ENCODE measurements at regions not wholly inside any gene's neighbourhood (a gene's known extent, or its start where the extent isn't known, plus 50 kb on each side); places are given as distances from the start of the nearest gene placed in this dataset.

DNA sequence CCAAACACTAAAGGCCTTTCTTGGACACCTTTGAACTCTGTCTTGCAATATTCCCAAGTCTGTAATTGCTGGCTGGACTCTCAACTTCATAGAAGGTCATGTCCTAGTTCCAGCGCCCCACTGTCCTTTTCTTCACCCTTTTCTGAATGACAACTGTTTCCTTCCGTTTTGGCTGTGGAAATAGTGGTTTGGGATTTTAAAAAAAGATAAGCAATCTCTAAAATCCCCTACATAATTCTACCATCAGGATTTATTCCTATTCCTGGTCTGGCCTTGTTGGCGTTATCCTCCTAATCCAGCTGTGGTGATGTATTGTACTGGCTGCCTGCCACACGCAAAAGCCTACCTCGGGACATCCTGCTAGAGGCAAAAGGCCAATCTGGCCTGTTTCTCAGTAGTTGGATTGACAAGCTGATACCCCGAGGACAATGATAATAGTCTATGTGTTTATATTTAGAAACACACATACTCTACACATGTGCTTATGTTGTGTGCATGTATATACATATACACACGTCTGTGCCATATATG is 440.3 kb upstream of the DPH6 start:
- H3K4me3 ChIP-seq (ENCODE audit: low read depth, low read length), result no peak overlapping the region
- H3K4me1 ChIP-seq (ENCODE audit: insufficient read depth), result no peaks in the 10 kb centered on the region
- H3K36me3 ChIP-seq (ENCODE audit: insufficient read depth), result no peaks in the 10 kb centered on the region
- peak; percentile 52 for DNase-seq (ENCODE audit: extremely low spot score)
- WGBS, result 16% methylated on average over 7 of the region's 7 CpGs
- no peak overlapping the region for H3K27ac ChIP-seq (ENCODE audit: low read depth)

DNA sequence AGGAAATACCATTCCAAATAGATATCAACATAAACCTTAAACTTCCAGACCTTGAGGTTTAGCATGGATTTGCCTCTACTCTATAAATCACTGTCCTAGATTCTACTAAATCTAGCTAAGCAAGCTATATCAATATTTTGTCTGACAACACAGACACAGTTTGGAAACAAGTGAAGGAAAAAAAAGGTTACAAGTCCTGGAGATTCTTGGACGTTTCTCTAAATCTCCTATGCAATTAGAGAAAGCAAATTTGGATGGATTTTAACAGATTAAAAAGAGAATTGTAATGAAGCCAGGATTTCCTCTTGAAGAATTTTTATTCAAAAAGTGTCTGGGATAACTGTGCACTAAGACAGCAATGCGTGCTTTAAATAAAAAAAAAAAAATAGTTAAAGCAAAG is 441.1 kb upstream of the DPH6 start:
- no peak overlapping the region for H3K27ac ChIP-seq (ENCODE audit: low read depth)
- no peak for DNase-seq (ENCODE audit: extremely low spot score)
- H3K4me1 ChIP-seq (ENCODE audit: insufficient read depth), result no peaks in the 10 kb centered on the region
- WGBS, result 38% methylated on average over 2 of the region's 2 CpGs
- H3K36me3 ChIP-seq (ENCODE audit: insufficient read depth), result no peaks in the 10 kb centered on the region
- no peak overlapping the region for H3K4me3 ChIP-seq (ENCODE audit: low read depth, low read length)

DNA sequence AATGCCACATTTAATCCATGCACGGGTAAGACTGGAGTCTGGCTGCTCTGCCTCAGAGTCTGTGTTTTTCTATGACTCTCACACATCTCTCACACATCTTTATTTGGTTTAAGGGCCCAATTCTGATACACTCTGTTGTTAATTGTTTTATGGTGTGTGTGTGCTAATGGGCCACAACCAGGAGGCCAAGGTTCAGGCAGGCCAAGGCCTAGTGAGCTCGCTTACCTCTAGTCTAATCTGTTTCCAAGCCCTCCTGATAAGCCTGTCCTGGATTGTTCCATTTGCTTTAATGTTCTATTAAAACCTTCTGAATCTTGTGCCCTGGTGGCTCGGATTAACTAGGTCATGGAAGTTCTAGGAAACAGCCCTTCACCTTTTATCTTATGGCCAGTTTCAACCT is 445.4 kb upstream of the DPH6 start:
- Histone ChIP-seq H3K36me3 (ENCODE audit: insufficient read depth) (no peaks in the 10 kb centered on the region), H3K27ac (ENCODE audit: low read depth) (no peak overlapping the region), H3K4me3 (ENCODE audit: low read depth, low read length) (no peak overlapping the region), H3K4me1 (ENCODE audit: insufficient read depth) (no peaks in the 10 kb centered on the region)
- no peak for DNase-seq (ENCODE audit: extremely low spot score)
- WGBS, result 62% methylated on average over 3 of the region's 3 CpGs

DNA sequence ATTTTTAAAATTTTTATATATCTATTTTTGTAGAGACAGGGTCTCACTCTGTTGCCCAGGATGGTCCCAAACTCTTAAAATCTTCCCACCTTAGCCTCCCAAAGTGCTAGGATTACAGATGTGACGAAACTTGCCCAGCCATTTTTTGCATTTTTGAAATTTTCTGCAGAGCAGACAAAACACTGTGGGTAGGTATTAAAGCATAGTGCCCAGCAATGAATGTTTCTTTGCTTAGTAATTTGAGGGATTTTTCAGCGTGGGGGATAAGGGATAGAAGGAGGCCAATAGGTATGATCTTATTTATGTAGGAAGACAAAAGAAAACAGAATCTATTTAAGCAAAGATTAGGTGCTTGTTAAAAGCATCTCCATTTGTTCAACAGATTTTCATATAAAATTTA is 446.8 kb upstream of the DPH6 start:
- Histone ChIP-seq H3K27ac (ENCODE audit: low read depth) (no peak overlapping the region), H3K36me3 (ENCODE audit: insufficient read depth) (no peaks in the 10 kb centered on the region), H3K4me3 (ENCODE audit: low read depth, low read length) (no peak overlapping the region), H3K4me1 (ENCODE audit: insufficient read depth) (no peaks in the 10 kb centered on the region)
- 87% methylated on average over 2 of the region's 2 CpGs for WGBS
- no peak for DNase-seq (ENCODE audit: extremely low spot score)

DNA sequence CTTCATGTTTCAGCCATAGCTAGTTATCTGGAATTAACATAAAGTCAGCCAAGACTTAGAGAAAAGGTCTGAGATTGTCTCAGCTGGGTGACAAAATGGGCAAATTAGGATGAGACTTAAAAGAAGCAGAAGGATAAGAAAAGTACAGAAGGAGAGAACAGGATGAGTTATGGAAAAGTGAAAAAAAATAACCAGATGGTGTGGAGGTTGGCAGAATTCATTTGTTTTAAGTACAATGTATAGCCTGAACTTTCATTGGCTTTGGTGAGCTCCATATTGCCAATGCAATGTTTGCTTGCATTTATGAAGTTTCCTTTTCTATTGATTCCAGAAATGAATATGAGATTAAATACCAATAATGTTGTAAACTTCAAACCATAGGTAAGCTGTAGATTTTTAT is 447.2 kb upstream of the DPH6 start:
- Histone ChIP-seq H3K4me1 (ENCODE audit: insufficient read depth) (no peaks in the 10 kb centered on the region), H3K27ac (ENCODE audit: low read depth) (no peak overlapping the region), H3K4me3 (ENCODE audit: low read depth, low read length) (no peak overlapping the region), H3K36me3 (ENCODE audit: insufficient read depth) (no peaks in the 10 kb centered on the region)
- DNase-seq (ENCODE audit: extremely low spot score), result no peak

DNA sequence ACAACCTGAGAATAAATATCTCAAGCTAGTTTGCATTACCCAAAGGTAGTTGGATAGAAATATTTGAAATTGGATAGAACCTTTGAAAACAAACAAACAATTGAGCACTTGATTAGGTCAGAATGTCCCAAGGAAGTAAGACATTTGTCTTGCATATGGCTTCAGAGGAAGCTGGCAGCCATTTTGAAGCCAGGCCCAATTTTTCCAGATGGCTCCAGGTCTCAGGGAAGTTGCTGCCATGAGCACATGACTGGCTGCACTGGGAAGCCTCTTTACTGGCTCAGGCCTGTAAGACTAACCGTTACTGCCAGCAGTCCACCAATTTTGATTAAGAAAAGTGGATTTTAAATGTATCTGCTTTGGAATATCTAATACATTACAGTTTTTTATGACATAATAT is 448.9 kb upstream of the DPH6 start:
- 96% methylated on average over 1 of the region's 1 CpG for WGBS
- no peak overlapping the region for H3K4me3 ChIP-seq (ENCODE audit: low read depth, low read length)
- no peaks in the 10 kb centered on the region for H3K4me1 ChIP-seq (ENCODE audit: insufficient read depth)
- H3K36me3 ChIP-seq (ENCODE audit: insufficient read depth), result no peaks in the 10 kb centered on the region
- no peak for DNase-seq (ENCODE audit: extremely low spot score)
- no peak overlapping the region for H3K27ac ChIP-seq (ENCODE audit: low read depth)

DNA sequence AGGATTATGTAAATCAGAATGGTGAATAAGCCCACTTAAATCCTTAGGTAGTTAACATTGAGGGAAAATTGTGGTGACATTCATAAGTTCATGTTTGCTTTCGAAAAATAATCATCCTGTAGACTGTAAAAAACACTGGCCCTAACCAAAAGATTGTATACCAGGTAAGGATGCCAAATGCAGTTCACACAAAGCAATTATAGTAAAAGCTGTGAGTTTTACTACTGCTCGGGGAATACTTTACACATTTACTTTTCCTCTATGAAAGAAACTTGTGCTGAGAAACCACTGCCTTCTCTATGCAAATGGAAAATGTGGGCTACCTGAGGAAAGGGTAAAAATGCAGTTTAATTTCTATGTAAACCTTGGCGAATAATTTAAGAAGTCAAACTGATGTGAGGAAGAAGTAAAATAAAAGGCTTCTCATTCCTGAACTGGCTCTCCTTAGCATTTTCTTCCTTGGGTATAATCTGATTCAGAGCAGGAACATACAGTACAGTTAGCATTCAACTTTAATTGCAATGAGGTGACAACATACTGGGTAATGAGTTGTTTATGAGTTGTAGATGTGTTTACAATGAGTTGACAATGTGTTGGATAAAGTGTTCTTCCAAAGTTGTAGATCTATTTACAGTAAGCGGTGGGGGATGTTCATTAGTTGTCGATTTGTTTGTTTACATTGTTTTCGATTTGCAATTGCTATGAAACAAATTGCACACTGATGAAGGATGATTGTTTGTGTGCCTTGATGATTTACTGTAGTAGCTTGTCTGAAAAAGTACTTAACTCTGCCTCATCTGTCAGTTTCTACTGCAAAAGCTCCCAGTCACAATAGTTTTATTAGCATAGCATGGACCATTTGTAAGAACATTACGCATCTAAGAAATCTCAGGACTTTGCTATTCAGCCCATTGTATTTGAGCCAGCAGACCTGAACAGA is 453.0 kb upstream of the DPH6 start:
- H3K4me3 ChIP-seq (ENCODE audit: low read depth, low read length), result no peak overlapping the region
- H3K4me1 ChIP-seq (ENCODE audit: insufficient read depth), result no peaks in the 10 kb centered on the region
- 77% methylated on average over 7 of the region's 7 CpGs for WGBS
- no peak for DNase-seq (ENCODE audit: extremely low spot score)
- H3K27ac ChIP-seq (ENCODE audit: low read depth), result no peak overlapping the region
- H3K36me3 ChIP-seq (ENCODE audit: insufficient read depth), result no peaks in the 10 kb centered on the region

DNA sequence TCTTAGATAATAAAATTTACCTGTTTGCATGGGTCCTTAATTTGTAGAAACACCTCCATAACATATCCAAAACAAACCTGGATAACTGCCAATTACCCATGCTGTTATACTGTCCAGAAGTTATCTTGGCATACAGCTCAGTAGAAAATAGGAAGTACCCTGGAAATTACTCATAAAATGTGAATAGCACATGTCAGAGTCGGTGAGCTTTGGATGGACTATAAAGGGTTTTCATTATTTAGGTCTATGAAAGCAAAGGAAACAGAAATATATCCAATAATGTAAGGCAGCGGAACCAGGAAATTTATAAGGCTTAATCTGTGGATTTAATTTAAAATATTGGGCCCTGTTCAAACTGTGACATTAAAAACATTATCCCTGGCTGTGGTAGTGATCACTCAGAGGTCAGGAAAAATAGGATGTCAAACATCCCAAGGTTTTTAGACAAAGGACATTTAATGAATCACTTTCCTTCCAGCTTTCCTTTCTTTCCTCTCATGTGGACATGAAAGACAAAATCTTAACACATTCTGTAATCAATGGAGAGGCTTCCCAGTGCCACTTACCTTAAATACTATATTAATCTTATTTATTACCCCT is 459.0 kb upstream of the DPH6 start:
- no peak for DNase-seq (ENCODE audit: extremely low spot score)
- Histone ChIP-seq H3K36me3 (ENCODE audit: insufficient read depth) (no peaks in the 10 kb centered on the region), H3K4me3 (ENCODE audit: low read depth, low read length) (no peak overlapping the region), H3K27ac (ENCODE audit: low read depth) (no peak overlapping the region), H3K4me1 (ENCODE audit: insufficient read depth) (no peaks in the 10 kb centered on the region)
- 82% methylated on average over 2 of the region's 2 CpGs for WGBS

DNA sequence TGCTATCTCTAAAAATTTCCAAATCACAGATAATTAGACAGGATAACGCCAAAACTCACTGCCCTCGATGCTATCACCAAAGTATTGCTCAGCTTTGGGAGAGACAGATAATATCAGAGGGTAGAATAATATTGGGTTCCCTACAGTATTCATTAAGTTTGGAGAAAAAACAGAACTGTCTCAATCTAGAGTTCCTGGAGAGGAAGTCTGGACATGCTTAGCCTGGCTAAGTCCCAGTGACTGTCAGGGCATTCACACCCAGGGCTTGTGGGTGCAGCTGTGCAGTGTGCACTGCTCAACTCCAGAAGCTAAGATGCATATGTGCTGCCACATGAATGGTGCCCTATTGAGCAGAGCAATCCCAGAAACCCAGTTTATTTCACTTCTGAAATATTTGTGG is 459.6 kb upstream of the DPH6 start:
- H3K4me1 ChIP-seq (ENCODE audit: insufficient read depth), result no peaks in the 10 kb centered on the region
- no peak overlapping the region for H3K27ac ChIP-seq (ENCODE audit: low read depth)
- H3K36me3 ChIP-seq (ENCODE audit: insufficient read depth), result no peaks in the 10 kb centered on the region
- no peak for DNase-seq (ENCODE audit: extremely low spot score)
- 82% methylated on average over 2 of the region's 2 CpGs for WGBS
- no peak overlapping the region for H3K4me3 ChIP-seq (ENCODE audit: low read depth, low read length)

DNA sequence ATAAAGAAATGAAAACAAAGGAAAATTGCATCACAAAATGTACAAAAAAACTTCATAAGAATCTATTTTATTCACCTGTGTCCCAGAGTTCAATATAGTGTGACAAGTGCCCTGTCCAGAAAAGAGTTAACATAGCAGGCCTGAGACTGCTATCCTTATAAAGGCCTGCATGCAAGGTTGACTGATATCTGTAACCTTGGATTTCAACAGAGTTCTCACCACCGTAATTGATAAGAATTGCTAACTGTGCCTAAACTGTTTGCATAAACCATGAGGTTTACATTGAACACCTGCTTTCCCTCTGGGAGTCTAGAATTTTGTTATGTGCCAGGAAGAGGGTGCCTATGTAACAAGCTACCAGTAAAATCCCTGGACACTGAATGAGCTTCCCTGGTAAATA is 461.7 kb upstream of the DPH6 start:
- Histone ChIP-seq H3K27ac (ENCODE audit: low read depth) (no peak overlapping the region), H3K4me1 (ENCODE audit: insufficient read depth) (no peaks in the 10 kb centered on the region), H3K36me3 (ENCODE audit: insufficient read depth) (no peaks in the 10 kb centered on the region), H3K4me3 (ENCODE audit: low read depth, low read length) (no peak overlapping the region)
- no peak for DNase-seq (ENCODE audit: extremely low spot score)
- whole genome bisulfite sequencing, result 71% methylated on average over 1 of the region's 1 CpG

DNA sequence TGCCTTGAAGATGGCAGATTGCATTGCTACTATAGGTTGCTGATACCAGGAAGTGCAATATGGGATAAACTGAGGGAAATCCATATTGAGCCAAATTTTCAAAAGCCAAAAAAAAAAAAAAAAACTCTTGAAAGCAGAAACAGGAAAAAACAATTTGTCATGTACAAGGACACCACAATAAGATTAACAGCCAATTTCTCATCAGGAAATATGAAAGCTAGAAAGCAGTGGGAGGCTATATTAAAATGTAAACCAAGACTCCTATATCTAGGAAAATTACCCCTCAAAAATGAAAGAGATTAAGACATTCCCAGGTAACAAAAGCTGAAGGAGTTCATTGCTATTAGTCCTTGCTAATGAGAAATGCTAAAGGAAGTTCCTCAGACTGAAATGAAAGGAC is 462.8 kb upstream of the DPH6 start:
- no peak overlapping the region for H3K27ac ChIP-seq (ENCODE audit: low read depth)
- no peaks in the 10 kb centered on the region for H3K4me1 ChIP-seq (ENCODE audit: insufficient read depth)
- DNase-seq (ENCODE audit: extremely low spot score), result no peak
- no peaks in the 10 kb centered on the region for H3K36me3 ChIP-seq (ENCODE audit: insufficient read depth)
- no peak overlapping the region for H3K4me3 ChIP-seq (ENCODE audit: low read depth, low read length)

DNA sequence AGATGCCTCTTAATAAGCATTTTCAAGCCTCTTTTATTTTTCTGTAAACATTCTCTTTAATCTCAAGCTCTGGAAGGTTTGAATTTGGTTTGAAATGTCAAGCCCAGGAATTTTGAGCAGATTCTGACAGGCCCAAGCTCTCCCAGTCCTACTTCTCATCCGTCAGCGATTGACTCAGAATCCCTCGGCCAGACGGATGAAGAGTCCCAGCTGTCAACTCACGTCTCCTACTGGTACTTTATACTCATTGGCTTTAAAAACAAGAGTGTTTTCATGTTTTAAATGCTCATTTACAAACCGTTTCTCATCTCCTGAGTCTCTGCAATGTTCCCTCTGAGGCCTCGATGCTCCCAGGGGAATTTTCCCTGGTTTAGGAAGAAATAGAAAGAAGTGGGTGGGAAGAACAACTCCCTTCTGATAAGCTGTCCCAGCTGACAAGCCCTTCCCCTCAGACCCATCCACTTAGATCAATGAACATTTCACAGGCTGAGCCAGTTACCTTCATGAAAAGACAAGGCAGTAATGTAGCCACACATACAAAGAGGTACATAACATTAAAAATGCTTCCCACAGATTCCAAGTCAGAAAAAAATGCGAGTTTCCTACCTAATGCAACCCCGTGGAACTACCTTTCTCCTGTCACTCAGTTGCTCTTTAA is 478.2 kb upstream of the DPH6 start:
- Histone ChIP-seq H3K36me3 (ENCODE audit: insufficient read depth) (no peaks in the 10 kb centered on the region), H3K4me1 (ENCODE audit: insufficient read depth) (no peaks in the 10 kb centered on the region), H3K4me3 (ENCODE audit: low read depth, low read length) (no peak overlapping the region), H3K27ac (ENCODE audit: low read depth) (no peak overlapping the region)
- WGBS, result 58% methylated on average over 9 of the region's 9 CpGs
- no peak for DNase-seq (ENCODE audit: extremely low spot score)

DNA sequence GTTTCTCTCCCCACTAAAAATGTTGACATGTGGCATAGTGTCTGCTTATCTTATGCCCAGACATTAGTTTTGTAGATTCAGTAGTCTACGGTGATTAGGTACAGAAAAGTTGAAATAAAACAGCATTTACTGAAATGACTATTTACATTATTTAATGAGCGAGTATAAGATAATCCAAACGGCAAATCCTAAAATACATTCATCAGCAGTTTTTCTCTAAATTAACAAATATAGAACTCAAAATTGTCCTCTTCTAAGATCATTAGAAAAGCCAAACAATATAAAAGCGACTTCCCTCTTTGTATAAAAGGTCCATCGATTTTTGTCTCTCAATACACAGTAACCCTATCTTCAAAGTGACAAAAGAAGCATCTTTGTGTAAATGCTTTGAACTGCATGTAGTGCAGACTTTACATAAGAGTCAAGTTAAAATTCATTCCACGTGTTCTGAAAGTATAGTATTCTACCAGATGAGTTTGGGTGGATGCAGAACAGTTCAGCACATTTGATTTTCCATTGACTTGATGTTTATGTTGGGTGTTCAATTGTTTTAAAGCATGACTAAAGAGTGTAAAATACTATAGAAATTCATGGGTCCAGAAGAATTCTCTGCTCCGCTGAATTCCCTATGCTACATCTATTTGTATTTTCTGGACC is 480.8 kb upstream of the DPH6 start:
- H3K27ac ChIP-seq (ENCODE audit: low read depth), result no peak overlapping the region
- no peak overlapping the region for H3K4me3 ChIP-seq (ENCODE audit: low read depth, low read length)
- H3K36me3 ChIP-seq (ENCODE audit: insufficient read depth), result no peaks in the 10 kb centered on the region
- no peak for DNase-seq (ENCODE audit: extremely low spot score)
- WGBS, result 59% methylated on average over 7 of the region's 7 CpGs
- no peaks in the 10 kb centered on the region for H3K4me1 ChIP-seq (ENCODE audit: insufficient read depth)

All from urinary bladder (tissue), 3 donors.